ENCODE measurements at regions not wholly inside any gene's neighbourhood (a gene's known extent, or its start where the extent isn't known, plus 50 kb on each side); places are given as distances from the start of the nearest gene placed in this dataset.
"Not testable (repeated sequence)": the region's sequence is repeated elsewhere in the genome, so short reads cannot be mapped to it uniquely, and the experiment has no call there.

GRCh38 chr13:94816256-94816655 lies 103.9 kb upstream of the SOX21 start:
- no peak for DNase-seq (ENCODE audit: low spot score)

GRCh38 chr13:94813920-94814475 lies 101.7 kb upstream of the SOX21 start:
- DNase-seq (ENCODE audit: low spot score), result no peak

GRCh38 chr13:94811753-94812152 lies 99.4 kb upstream of the SOX21 start:
- DNase-seq (ENCODE audit: low spot score), result no peak

DNA sequence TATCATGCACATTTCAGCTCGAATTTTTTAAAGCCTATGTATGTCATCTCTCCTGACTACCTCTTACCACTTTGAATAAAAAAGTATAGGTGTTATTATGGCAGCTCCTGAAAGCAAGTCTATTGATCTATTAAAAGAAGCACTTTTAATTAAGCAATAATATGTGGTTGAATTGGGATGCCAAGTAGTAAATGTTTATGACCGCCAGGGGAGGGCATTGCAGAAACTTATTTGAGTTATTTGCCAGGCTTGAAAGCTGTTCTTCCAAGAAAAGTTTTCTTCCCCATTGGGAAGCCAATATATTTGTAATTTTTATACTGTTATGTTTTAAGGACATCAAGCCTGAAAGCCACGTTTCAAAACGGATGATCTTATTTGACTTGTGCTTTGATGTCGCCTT lies 88.1 kb upstream of the SOX21 start:
- DNase-seq (ENCODE audit: low spot score), result no peak

DNA sequence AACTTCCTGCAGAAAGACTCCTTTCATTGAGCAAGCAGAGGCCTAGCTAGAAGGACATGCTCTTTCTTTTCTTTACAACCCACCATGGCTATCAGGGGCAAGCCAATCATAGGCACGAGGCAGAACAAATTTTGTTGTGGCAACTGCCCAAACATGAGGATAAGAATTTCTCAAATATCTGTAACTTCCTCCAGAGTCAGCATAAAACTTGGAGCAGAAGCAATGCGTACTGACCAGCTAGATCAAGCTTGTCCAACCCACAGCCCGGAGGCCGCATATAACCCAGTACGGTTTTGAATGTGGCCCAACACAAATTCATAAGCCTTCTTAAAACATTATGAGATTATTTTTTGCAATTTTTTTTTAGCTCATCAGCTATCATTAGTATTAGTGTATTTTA lies 87.0 kb upstream of the SOX21 start:
- no peak for DNase-seq (ENCODE audit: low spot score)

DNA sequence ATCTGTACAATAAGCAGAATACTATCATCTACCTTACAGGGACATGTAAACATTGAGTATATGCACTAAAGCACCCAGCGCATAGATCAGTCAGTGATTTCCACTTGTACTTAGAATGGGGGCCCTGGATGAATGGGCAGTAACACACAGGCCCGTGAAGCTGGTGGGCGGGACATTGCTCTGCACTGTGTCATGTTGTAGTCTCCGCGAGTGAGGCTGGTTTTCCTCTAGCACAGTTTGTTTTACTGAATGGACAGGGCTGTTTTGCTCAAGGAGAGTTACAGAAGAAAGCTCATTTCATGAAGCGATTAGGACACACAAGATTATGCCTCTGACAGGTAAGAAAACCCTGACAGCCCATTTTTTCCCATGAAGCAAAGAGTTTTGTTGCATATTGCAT lies 86.4 kb upstream of the SOX21 start:
- no peak for DNase-seq (ENCODE audit: low spot score)

GRCh38 chr13:94795292-94795691 lies 82.9 kb upstream of the SOX21 start:
- no peak for DNase-seq (ENCODE audit: low spot score)

DNA sequence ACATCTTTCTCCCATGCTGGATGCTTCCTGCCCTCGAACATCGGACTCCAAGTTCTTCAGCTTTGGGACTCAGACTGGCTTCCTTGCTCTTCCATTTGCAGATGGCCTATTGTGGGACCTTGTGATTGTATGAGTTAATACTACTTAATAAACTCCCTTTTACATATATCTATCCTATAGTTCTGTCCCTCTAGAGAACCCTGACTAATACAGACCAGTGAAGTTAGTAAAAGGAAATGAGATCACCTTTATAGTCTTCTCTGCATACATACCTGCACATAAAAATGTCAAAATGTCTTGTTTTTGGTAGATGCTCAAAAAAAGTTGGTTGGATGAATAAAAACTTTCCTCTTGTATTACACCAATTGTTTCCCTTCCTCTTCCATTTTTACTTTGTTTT lies 73.9 kb upstream of the SOX21 start:
- not testable (repeated sequence) for DNase-seq (ENCODE audit: low spot score)

DNA sequence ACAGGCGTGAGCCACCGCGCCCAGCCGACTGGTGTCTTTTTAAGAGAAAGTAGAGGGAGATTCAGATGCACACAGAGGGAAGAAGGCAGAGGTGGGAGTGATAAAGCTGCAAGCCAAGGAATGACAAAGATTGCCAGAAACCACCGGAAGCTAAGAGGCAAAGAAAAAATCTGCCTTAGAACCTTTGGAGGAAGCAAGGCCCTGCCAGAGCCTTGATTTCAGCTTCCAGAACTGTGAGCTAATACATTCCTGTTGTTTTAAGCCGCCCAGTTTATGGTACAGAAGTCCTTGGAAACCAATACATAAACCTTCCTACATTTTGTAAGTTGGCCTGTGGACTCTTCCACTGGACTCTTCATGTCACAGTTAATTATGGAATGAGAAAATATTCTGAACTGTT lies 71.7 kb upstream of the SOX21 start:
- no peak for DNase-seq (ENCODE audit: low spot score)

- DNase-seq (ENCODE audit: low spot score), result no peak
Observed at GRCh38 chr13:94783489-94783888, 71.1 kb upstream of the SOX21 start.

- DNase-seq (ENCODE audit: low spot score), result no peak
Observed at GRCh38 chr13:94780421-94780820, 68.1 kb upstream of the SOX21 start.

- no peak for DNase-seq (ENCODE audit: low spot score)
Observed at GRCh38 chr13:94778986-94779385, 66.6 kb upstream of the SOX21 start.

DNA sequence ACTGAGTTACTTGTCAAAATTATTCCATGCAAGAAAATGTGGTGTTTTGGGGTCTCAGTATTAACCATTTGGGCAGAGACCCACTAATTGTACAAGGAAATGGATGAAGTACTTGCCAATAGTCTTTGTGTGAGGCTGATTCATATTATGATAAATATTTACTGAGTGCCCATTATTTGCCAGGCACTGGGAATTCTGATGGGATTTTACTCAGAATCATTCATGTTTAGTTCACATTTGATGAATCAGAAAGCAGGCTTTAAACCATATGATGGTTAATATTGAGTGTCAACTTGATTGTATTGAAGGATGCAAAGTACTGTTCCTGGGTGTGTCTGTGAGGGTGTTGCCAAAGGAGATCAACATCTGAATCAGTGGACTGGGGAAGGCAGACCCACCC lies 66.2 kb upstream of the SOX21 start:
- no peak for DNase-seq (ENCODE audit: low spot score)

DNA sequence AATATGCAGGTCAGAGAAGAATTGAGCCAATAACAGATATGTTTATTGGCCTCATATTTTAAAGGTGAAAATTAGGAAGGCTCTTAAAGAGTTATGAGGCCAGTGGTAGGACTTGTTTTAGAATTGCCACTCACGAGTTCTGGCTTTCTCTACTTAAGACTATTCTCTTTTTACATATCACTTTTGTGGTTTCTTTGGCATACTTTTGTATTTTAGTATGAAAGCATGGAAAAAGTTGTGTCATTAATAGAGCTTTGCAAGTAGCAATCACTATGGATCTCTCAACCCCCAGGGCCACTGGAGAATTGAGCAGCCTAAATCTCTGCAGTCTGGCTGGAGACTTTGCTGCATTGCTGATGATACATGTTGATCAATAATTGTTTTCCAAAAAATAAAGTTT lies 64.6 kb upstream of the SOX21 start:
- no peak for DNase-seq (ENCODE audit: low spot score)

GRCh38 chr13:94776300-94776699 lies 64.0 kb upstream of the SOX21 start:
- DNase-seq (ENCODE audit: low spot score), result no peak

- DNase-seq (ENCODE audit: low spot score), result no peak
Observed at GRCh38 chr13:94765814-94766213, 53.5 kb upstream of the SOX21 start.

DNA sequence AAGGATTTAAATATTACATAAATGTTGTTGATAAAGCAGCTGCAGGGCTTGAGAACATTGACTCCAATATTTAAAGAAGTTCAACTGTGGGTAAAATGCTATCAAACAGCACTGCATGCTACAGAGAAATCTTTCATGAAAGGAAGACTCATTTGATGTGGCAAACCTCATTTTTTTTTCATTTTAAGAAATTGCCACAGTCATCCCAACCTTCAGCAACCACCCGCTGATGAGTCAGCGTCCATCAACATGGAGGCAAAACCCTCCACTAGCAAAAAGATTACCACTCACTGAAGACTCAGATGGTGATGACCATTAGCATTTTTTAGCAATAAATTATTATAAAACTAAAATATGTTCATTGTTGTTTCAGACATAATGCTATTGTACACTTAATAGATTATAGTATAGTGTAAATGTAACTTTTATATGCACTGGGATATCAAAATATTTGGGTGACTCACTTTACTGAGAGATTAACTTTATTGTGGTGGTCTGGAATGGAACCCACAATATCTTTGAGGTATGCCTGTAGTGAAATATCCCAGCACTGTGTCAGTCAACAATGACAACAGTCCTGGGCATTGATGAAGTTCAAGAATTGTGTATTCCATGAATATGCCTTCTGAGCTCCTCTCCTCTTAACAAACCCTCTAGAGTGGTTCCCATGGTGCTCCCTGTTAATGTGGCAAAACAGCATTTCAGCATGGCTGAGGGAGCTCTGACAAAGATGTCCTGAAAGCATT lies 52.4 kb upstream of the SOX21 start:
- no peak for DNase-seq (ENCODE audit: low spot score)
